ENCODE measurements at regions not wholly inside any gene's neighbourhood (a gene's known extent, or its start where the extent isn't known, plus 50 kb on each side); places are given as distances from the start of the nearest gene placed in this dataset.

DNA sequence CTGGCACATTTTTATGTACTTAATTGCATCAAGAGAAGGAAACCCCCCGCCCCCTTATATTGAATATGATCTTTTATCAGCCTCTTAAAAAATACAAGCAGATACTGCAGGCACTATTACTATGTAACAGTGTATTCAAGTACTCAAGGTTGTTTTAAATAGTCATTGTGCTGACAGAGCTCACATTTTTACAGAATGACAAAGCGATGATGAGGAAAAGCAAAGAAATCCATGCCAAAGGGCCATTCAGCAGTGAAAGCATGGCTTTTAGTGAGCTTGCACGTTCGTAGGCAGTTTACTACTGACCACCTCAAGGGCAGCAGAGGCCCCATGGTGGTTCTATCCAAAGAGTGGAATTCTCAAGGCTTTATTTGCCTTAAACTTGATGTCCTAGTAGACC lies 146.8 kb downstream of the RPS12 start:
- no peak for TF ChIP-seq EP300 (IDR thresholded peaks at IDR 0.05)
- no peak for TF ChIP-seq POLR2A (IDR thresholded peaks at IDR 0.05)
- TF ChIP-seq CTCF (IDR thresholded peaks at IDR 0.05), result no peak
